Caco-2 (cell line): ENCODE measurements at regions not wholly inside any gene's neighbourhood (a gene's known extent, or its start where the extent isn't known, plus 50 kb on each side); places are given as distances from the start of the nearest gene placed in this dataset.

Source experiments
- BruUV-seq: library from RNA; stranded (reverse); fragments of 400-500 nt; replicated peaks from 2 replicates; lab custom pipeline; 2021; lab: Mats Ljungman, UMichigan
- CTCF ChIA-PET: fragments of 300-600 bp; sonication (Branson Sonifier 250); formaldehyde crosslinking; loops from one replicate; lab custom pipeline; 2022; ENCODE audit warnings: antibody characterized with exemption; lab: Charles Lee
- POLR2A ChIA-PET: fragments of 300-600 bp; sonication (Branson Sonifier 250); formaldehyde crosslinking; loops from one replicate; lab custom pipeline; 2022; ENCODE audit warnings: antibody characterized with exemption; lab: Charles Lee
- DNase-seq, 2 experiments: peaks; one replicate each; pipeline versions ENCODE4 v3.0.0 to v3.0.0-alpha.2; 2020 to 2022
- H3K27me3 ChIP-seq: replicated peaks from 2 replicates; pipeline ENCODE4 v1.6.0; 2011; ENCODE audit warnings: low read length; ENCODE audit not compliant: control insufficient read depth, insufficient read depth
- H3K36me3 ChIP-seq: 2 replicates; pipeline ENCODE4 v1.5.1; 2011; ENCODE audit warnings: low read length; ENCODE audit not compliant: control insufficient read depth, insufficient read depth
- H3K4me1 ChIP-seq: fragments of 250-450 bp; sonication (Bioruptor Pico); 2 replicates; pipeline ENCODE4 v1.5.1; 2020; ENCODE audit warnings: mild to moderate bottlenecking
- H3K4me3 ChIP-seq: 2 replicates; pipeline ENCODE4 v1.5.1; 2011; ENCODE audit warnings: low read depth, mild to moderate bottlenecking, control low read depth, low read length
- H3K9me3 ChIP-seq: fragments of 250-450 bp; sonication (Bioruptor Pico); 2 replicates; pipeline ENCODE4 v1.5.1; 2020; ENCODE audit warnings: mild to moderate bottlenecking, moderate library complexity
- H3K27ac Mint-ChIP-seq: one replicate; pipeline ENCODE4 v1.8.0; 2022; ENCODE audit warnings: mixed read lengths; ENCODE audit not compliant: unreplicated experiment
- H3K27me3 Mint-ChIP-seq: one replicate; pipeline ENCODE4 v1.8.0; 2022; ENCODE audit warnings: mixed read lengths; ENCODE audit not compliant: insufficient read depth, unreplicated experiment
- H3K36me3 Mint-ChIP-seq: one replicate; pipeline ENCODE4 v1.8.0; 2022; ENCODE audit warnings: mild to moderate bottlenecking, mixed read lengths; ENCODE audit not compliant: insufficient read depth, unreplicated experiment
- H3K4me1 Mint-ChIP-seq: one replicate; pipeline ENCODE4 v1.8.0; 2022; ENCODE audit warnings: low read depth, mixed read lengths; ENCODE audit not compliant: unreplicated experiment
- H3K4me3 Mint-ChIP-seq: one replicate; pipeline ENCODE4 v1.8.0; 2022; ENCODE audit warnings: mild to moderate bottlenecking, moderate library complexity, mixed read lengths; ENCODE audit not compliant: unreplicated experiment
- H3K9me3 Mint-ChIP-seq: one replicate; pipeline ENCODE4 v1.8.0; 2022; ENCODE audit warnings: mixed read lengths; ENCODE audit not compliant: unreplicated experiment
- intact Hi-C: fragments of 100-400 bp; cut with micrococcal nuclease; formaldehyde crosslinking; loops from one replicate; pipeline ENCODE4 v1.10.0; 2022; ENCODE audit not compliant: unreplicated experiment
- TF ChIP-seq, protein P1 (sequence below), 2 experiments: fragments of 200-600 bp in 1 of 2; IDR thresholded peaks; 1 replicate in 1 of 2; 2 replicates in 1 of 2; pipeline versions ENCODE4 v1.5.1 to v1.8.0; 2011 to 2022; ENCODE audit warnings: antibody characterized with exemption in 1 of 2, control low read depth in 1 of 2, inconsistent platforms in 1 of 2, low read depth in 1 of 2, low read length in 1 of 2, mild to moderate bottlenecking in 1 of 2, moderate library complexity in 1 of 2; ENCODE audit not compliant: insufficient read depth in 1 of 2, severe bottlenecking in 1 of 2, unreplicated experiment in 1 of 2

DNA sequence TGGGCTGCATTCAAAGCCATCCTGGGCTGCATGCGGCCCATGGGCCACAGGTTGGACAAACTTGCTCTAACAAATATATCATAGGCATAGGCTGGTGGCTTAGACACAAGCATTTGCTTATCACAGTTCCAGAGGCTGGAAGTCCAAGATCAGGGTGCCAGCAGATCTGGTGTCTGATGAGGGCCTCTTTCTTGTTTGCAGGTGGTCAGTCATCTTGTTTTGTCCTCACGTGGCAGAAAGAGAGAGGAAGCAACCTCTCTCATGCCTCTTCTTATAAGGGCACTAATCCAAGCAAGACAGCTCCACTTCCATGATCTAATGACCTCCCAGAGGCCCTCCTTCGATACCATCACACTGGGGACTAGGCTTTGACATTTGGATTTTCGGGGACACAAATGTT lies 238.7 kb upstream of the TNRC6C start:
- no peaks in the 10 kb centered on the region for H3K36me3 Mint-ChIP-seq
- BruUV-seq: no TSS peak
- no peak overlapping the region for H3K27ac Mint-ChIP-seq
- ChIA-PET POLR2A (no interaction called here), CTCF (no interaction called here)
- Histone ChIP-seq H3K9me3 (no peaks in the 10 kb centered on the region), H3K4me1 (no peaks in the 10 kb centered on the region), H3K36me3 (no peaks in the 10 kb centered on the region), H3K27me3 (no peaks in the 10 kb centered on the region), H3K4me3 (no peak overlapping the region)
- TF ChIP-seq, protein P1, sequence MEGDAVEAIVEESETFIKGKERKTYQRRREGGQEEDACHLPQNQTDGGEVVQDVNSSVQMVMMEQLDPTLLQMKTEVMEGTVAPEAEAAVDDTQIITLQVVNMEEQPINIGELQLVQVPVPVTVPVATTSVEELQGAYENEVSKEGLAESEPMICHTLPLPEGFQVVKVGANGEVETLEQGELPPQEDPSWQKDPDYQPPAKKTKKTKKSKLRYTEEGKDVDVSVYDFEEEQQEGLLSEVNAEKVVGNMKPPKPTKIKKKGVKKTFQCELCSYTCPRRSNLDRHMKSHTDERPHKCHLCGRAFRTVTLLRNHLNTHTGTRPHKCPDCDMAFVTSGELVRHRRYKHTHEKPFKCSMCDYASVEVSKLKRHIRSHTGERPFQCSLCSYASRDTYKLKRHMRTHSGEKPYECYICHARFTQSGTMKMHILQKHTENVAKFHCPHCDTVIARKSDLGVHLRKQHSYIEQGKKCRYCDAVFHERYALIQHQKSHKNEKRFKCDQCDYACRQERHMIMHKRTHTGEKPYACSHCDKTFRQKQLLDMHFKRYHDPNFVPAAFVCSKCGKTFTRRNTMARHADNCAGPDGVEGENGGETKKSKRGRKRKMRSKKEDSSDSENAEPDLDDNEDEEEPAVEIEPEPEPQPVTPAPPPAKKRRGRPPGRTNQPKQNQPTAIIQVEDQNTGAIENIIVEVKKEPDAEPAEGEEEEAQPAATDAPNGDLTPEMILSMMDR (IDR thresholded peaks at IDR 0.05; ENCODE audit: insufficient read depth in 1 of 2, low read depth in 1 of 2, low read length in 1 of 2, severe bottlenecking in 1 of 2, unreplicated experiment in 1 of 2): no peak
- H3K4me3 Mint-ChIP-seq: no peak overlapping the region
- H3K27me3 Mint-ChIP-seq: peaks cover 6% of the 10 kb centered on the region
- peaks cover 21% of the 10 kb centered on the region for H3K9me3 Mint-ChIP-seq
- intact Hi-C loops: no loop called here
- DNase-seq: no peak
- no peaks in the 10 kb centered on the region for H3K4me1 Mint-ChIP-seq

DNA sequence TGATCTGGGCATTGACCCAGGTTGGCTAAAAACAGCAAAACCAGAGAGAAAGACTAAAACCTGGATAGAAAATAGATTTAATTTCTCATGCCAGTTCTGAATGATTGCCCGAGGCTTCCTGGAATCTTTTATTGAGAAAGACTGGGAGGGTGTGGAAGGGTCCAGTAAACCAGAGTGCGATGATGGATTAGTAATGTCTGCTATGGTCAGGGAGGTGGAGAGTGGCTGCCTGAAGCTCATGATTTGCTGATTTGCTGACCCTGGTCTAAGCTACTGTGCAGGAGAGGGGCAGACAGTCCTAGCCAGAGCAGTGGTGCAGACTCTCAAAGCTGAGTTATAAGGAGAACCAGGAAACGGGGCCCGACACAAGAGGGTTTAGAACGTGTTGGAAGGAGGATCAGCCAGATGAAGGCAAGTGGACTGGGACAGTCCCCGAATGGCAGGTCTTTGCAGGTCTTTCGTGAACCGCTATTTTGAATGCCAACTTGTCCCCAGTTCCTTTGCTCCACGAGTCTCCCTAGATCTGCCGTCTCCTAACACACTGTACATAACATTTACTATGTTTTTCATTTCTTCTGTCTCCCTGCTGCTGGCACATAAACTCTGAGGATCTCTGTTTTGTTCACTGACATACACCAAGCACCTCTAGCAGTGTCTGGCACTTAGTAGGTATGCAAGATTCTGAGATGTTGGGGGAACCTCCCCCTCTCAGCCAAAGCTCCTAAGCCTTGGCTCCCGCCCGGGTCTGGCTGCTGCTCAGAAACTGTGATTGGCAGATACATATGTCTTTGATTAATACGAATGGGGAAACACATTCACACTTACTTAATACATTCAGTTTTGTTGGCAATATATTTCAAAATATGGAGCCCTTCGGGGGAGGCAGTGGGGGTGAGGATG lies 237.3 kb upstream of the TNRC6C start:
- no peaks in the 10 kb centered on the region for H3K9me3 ChIP-seq
- H3K27ac Mint-ChIP-seq: no peak overlapping the region

DNA sequence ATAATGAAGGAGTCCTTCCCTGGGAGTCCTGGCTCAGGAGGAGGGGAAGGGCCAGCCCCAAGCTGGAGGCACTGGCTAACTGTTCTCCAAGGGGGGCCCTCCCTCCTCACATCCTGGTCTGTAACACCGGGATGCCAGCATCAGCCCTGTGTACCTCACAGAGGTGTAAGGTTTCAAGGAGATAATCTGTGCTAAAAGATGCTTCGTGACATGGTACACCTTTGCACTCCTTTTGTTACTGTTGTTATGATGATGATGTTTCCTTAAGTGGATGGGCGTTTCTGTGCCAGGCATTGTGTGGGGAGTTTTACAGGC lies 236.7 kb upstream of the TNRC6C start:
- peaks cover 3% of the 10 kb centered on the region for H3K27me3 Mint-ChIP-seq
- intact Hi-C loops: no loop called here
- no TSS peak for BruUV-seq
- Histone ChIP-seq H3K36me3 (no peaks in the 10 kb centered on the region), H3K27me3 (no peaks in the 10 kb centered on the region), H3K9me3 (no peaks in the 10 kb centered on the region), H3K4me3 (no peak overlapping the region), H3K4me1 (no peaks in the 10 kb centered on the region)
- ChIA-PET CTCF (no interaction called here), POLR2A (no interaction called here)
- H3K9me3 Mint-ChIP-seq: peaks cover 13% of the 10 kb centered on the region
- TF ChIP-seq, protein P1 (IDR thresholded peaks at IDR 0.05; ENCODE audit: insufficient read depth in 1 of 2, low read depth in 1 of 2, low read length in 1 of 2, severe bottlenecking in 1 of 2, unreplicated experiment in 1 of 2): no peak
- no peak overlapping the region for H3K4me3 Mint-ChIP-seq
- H3K36me3 Mint-ChIP-seq: no peaks in the 10 kb centered on the region
- no peak for DNase-seq
- no peak overlapping the region for H3K27ac Mint-ChIP-seq
- H3K4me1 Mint-ChIP-seq: no peaks in the 10 kb centered on the region

More for the DNA sequence above, 237.3 kb upstream of the TNRC6C start:
- TF ChIP-seq, protein P1 (IDR thresholded peaks at IDR 0.05; ENCODE audit: insufficient read depth in 1 of 2, low read depth in 1 of 2, low read length in 1 of 2, severe bottlenecking in 1 of 2, unreplicated experiment in 1 of 2): no peak
- Mint-ChIP-seq H3K9me3 (peaks cover 17% of the 10 kb centered on the region), H3K27me3 (peaks cover 3% of the 10 kb centered on the region), H3K36me3 (no peaks in the 10 kb centered on the region), H3K4me3 (no peak overlapping the region), H3K4me1 (no peaks in the 10 kb centered on the region)
- ChIA-PET POLR2A (no interaction called here), CTCF (no interaction called here)
- Histone ChIP-seq H3K36me3 (no peaks in the 10 kb centered on the region), H3K4me3 (no peak overlapping the region), H3K27me3 (no peaks in the 10 kb centered on the region), H3K4me1 (no peaks in the 10 kb centered on the region)
- intact Hi-C loops: no loop called here
- DNase-seq: no peak
- BruUV-seq: no TSS peak
